KMS-11 (cell line): ENCODE measurements at regions not wholly inside any gene's neighbourhood (a gene's known extent, or its start where the extent isn't known, plus 50 kb on each side); places are given as distances from the start of the nearest gene placed in this dataset.

ENCODE experiments used
- H2AFZ ChIP-seq: fragments of 200-600 bp; sonication (generic); 2 replicates; pipeline ENCODE4 v1.6.1; 2016; ENCODE audit warnings: antibody characterized with exemption, mixed run types, low read depth
- H3K27ac ChIP-seq: fragments of 200-600 bp; sonication (generic); 2 replicates; pipeline ENCODE4 v1.6.1; 2016; ENCODE audit warnings: mild to moderate bottlenecking, mixed run types
- H3K27me3 ChIP-seq: fragments of 200-600 bp; sonication (generic); 2 replicates; pipeline ENCODE4 v1.6.1; 2017; ENCODE audit warnings: mild to moderate bottlenecking, low read depth, mixed run types, moderate library complexity; ENCODE audit not compliant: insufficient read depth
- H3K36me3 ChIP-seq: fragments of 200-600 bp; sonication (generic); 2 replicates; pipeline ENCODE4 v1.6.1; 2017; ENCODE audit warnings: mild to moderate bottlenecking, mixed run types; ENCODE audit not compliant: insufficient read depth
- H3K4me1 ChIP-seq: fragments of 200-600 bp; sonication (generic); 2 replicates; pipeline ENCODE4 v1.6.1; 2016; ENCODE audit warnings: mild to moderate bottlenecking, low read depth, mixed run types; ENCODE audit not compliant: poor library complexity, severe bottlenecking
- H3K4me2 ChIP-seq: fragments of 200-600 bp; sonication (generic); 2 replicates; pipeline ENCODE4 v1.7.0; 2016; ENCODE audit warnings: mild to moderate bottlenecking, mixed run types
- H3K4me3 ChIP-seq: fragments of 200-600 bp; sonication (generic); IDR thresholded peaks from 2 replicates; pipeline ENCODE4 v1.6.1; 2017; ENCODE audit warnings: low read depth, low read length, mixed read lengths; ENCODE audit not compliant: insufficient read depth
- H3K79me2 ChIP-seq: fragments of 200-600 bp; sonication (generic); 2 replicates; pipeline ENCODE4 v1.6.1; 2016; ENCODE audit warnings: low read depth, mixed run types; ENCODE audit not compliant: insufficient read depth
- H3K9ac ChIP-seq: fragments of 200-600 bp; sonication (generic); 2 replicates; pipeline ENCODE4 v1.6.1; 2016; ENCODE audit warnings: mild to moderate bottlenecking, mixed run types
- H4K20me1 ChIP-seq: fragments of 200-600 bp; sonication (generic); 2 replicates; pipeline ENCODE4 v1.6.1; 2016; ENCODE audit warnings: mild to moderate bottlenecking, mixed run types; ENCODE audit not compliant: insufficient read depth
- CTCF ChIP-seq: fragments of 200-600 bp; sonication (generic); conservative IDR thresholded peaks from 2 replicates; pipeline ENCODE4 v1.6.1; 2017; ENCODE audit warnings: low read depth, mild to moderate bottlenecking, antibody characterized with exemption, low read length, moderate library complexity, mixed read lengths

- Histone ChIP-seq H3K9ac (no peak overlapping the region), H3K27ac (no peak overlapping the region), H3K4me3 (no peak overlapping the region), H3K27me3 (no peaks in the 10 kb centered on the region), H4K20me1 (no peaks in the 10 kb centered on the region), H3K36me3 (no peaks in the 10 kb centered on the region), H3K4me2 (no peak overlapping the region), H2AFZ (no peak overlapping the region), H3K4me1 (no peaks in the 10 kb centered on the region), H3K79me2 (no peaks in the 10 kb centered on the region)
- TF ChIP-seq CTCF, result no peak
These were observed 925.4 kb downstream of the BRD1 start for GRCh38 chr22:48902001-48902869.

GRCh38 chr22:48901324-48901723, 926.3 kb downstream of the BRD1 start:
- no peak overlapping the region for H3K9ac ChIP-seq
- H3K4me3 ChIP-seq, result no peak overlapping the region
- no peak overlapping the region for H3K27ac ChIP-seq
- H3K4me1 ChIP-seq, result no peaks in the 10 kb centered on the region
- no peak overlapping the region for H2AFZ ChIP-seq
- H3K27me3 ChIP-seq, result no peaks in the 10 kb centered on the region
- no peak for TF ChIP-seq CTCF
- H3K36me3 ChIP-seq, result no peaks in the 10 kb centered on the region
- no peaks in the 10 kb centered on the region for H4K20me1 ChIP-seq
- no peak overlapping the region for H3K4me2 ChIP-seq
- H3K79me2 ChIP-seq, result no peaks in the 10 kb centered on the region

- H2AFZ ChIP-seq, result no peak overlapping the region
- H3K4me1 ChIP-seq, result no peaks in the 10 kb centered on the region
- no peaks in the 10 kb centered on the region for H3K36me3 ChIP-seq
- H4K20me1 ChIP-seq, result no peaks in the 10 kb centered on the region
- no peak overlapping the region for H3K4me2 ChIP-seq
- H3K4me3 ChIP-seq, result no peak overlapping the region
- H3K27me3 ChIP-seq, result no peaks in the 10 kb centered on the region
- no peak overlapping the region for H3K27ac ChIP-seq
- H3K79me2 ChIP-seq, result no peaks in the 10 kb centered on the region
- no peak overlapping the region for H3K9ac ChIP-seq
- no peak for TF ChIP-seq CTCF
These were observed 927.0 kb downstream of the BRD1 start for GRCh38 chr22:48900626-48901025.

GRCh38 chr22:48900327-48900597, 927.4 kb downstream of the BRD1 start:
- H3K27ac ChIP-seq, result no peak overlapping the region
- no peaks in the 10 kb centered on the region for H3K27me3 ChIP-seq
- no peak overlapping the region for H3K9ac ChIP-seq
- H4K20me1 ChIP-seq, result no peaks in the 10 kb centered on the region
- H3K4me3 ChIP-seq, result no peak overlapping the region
- no peak overlapping the region for H2AFZ ChIP-seq
- H3K79me2 ChIP-seq, result no peaks in the 10 kb centered on the region
- no peak overlapping the region for H3K4me2 ChIP-seq
- no peaks in the 10 kb centered on the region for H3K4me1 ChIP-seq
- no peaks in the 10 kb centered on the region for H3K36me3 ChIP-seq
- TF ChIP-seq CTCF, result no peak
